GM18507 (cell line): ENCODE measurements at regions not wholly inside any gene's neighbourhood (a gene's known extent, or its start where the extent isn't known, plus 50 kb on each side); places are given as distances from the start of the nearest gene placed in this dataset.
A peak's percentile ranks its signal among the peaks of the same experiment; 100 is the strongest.
"Not testable (repeated sequence)": the region's sequence is repeated elsewhere in the genome, so short reads cannot be mapped to it uniquely, and the experiment has no call there.

Source experiments
- DNase-seq: peaks from one replicate; pipeline ENCODE4 v3.0.0; 2011; ENCODE audit warnings: low read depth; ENCODE audit not compliant: insufficient read length; ENCODE audit errors: extremely low spot score
- FAIRE-seq: peaks from 2 replicates; lab custom pipeline; 2011; peaks lifted over from hg19 to GRCh38; lab: Jason Lieb, UNC

GRCh38 chrX:55813150-55813549, 95.6 kb downstream of the RRAGB start:
- no peak for DNase-seq
- FAIRE-seq, result no peak

GRCh38 chrX:55815546-55815945, 98.0 kb downstream of the RRAGB start:
- no peak for DNase-seq
- no peak for FAIRE-seq

DNA sequence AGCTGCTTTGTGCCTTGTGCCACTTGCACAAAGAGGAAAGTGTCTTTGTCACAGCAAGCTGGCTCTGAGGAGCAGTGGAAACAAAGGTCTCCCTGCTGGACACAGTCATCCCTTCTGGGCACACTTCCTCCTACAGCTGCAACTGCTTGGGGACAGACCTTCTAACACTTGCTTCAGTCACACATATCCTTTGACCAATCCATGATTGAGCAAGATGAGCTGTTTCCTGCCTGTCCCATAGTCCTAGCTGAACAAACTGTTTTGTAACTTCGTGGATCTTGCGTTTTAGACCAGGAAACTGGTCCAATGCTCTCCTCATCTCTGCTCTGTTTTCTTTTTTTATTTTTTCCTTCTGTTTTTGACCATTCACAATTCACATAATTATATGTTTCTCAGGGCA, 98.5 kb downstream of the RRAGB start:
- FAIRE-seq, result no peak
- DNase-seq, result no peak

GRCh38 chrX:55818673-55819375, 101.3 kb downstream of the RRAGB start:
- FAIRE-seq, result no peak
- no peak for DNase-seq

- DNase-seq (no peak), FAIRE-seq (peak; percentile 71)
Measured at GRCh38 chrX:55839485-55839884, 121.9 kb downstream of the RRAGB start.

DNA sequence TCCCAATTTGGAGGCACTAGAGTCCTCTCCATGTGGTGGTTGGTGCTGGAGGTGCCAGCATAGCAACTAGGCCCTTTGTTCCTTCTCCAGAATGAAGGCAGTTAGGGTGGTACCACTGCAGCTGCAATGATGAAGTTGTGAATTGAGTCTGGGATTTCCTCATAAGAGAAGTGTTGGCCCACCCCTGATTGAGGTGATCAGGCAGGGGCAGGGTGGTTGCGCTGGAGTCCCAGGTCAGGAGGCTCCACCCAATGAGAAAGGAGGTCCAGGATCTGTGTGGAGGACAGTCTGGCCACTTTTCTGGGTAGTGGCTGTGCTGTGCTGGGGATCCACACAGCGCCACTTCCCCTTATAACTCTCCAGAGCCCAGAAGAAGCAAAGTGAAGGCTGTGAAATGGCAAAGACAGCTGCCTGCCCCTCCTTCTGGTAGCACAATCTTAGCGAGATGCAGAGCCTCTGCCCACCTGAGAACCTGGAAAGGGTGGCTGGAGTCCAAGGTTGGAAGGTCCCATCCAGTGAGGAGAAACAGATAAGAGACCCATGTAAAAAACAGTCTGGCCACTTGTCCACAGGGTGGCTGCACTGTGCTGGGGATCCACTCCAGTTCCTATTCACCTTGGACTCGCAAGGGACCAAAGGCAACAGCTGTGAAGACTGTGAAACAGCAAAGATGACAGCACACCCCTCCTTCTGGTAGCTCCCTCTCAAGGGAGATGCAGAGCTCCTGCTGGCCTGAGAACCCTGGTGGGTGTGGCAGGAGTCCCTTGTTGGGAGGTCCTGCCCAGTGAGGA, 124.6 kb downstream of the RRAGB start:
- DNase-seq, result no peak
- no peak for FAIRE-seq

DNA sequence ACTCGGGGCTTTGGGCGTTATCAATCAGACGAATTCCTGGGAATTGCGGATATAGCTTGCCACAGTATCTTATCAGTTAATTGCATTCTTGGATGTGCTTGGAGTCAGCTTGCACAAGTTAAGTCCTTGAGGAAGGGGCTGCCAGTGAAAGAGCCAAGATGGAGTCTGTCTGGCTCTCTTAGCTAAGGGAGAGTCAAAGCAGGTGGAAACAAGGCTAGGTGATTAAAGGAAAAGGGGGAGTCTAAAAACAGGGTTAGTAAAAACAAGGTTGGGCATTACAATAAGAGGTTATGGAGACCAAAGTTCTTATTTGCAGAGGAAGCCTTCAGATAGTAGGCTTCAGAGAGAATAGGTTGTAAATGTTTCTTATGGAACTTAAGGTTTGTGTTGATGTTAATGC, 149.2 kb downstream of the RRAGB start:
- not testable (repeated sequence) for DNase-seq, FAIRE-seq

- DNase-seq (no peak), FAIRE-seq (peak; percentile 95)
Measured at GRCh38 chrX:55867181-55867651, 149.7 kb downstream of the RRAGB start.

GRCh38 chrX:55867708-55868107, 150.2 kb downstream of the RRAGB start:
- no peak for DNase-seq
- no peak for FAIRE-seq

GRCh38 chrX:55874807-55875206, 157.3 kb downstream of the RRAGB start:
- DNase-seq (no peak), FAIRE-seq (no peak)

- DNase-seq, result not testable (repeated sequence)
- FAIRE-seq, result peak; percentile 88
Measured at GRCh38 chrX:55883541-55883940, 166.0 kb downstream of the RRAGB start.

DNA sequence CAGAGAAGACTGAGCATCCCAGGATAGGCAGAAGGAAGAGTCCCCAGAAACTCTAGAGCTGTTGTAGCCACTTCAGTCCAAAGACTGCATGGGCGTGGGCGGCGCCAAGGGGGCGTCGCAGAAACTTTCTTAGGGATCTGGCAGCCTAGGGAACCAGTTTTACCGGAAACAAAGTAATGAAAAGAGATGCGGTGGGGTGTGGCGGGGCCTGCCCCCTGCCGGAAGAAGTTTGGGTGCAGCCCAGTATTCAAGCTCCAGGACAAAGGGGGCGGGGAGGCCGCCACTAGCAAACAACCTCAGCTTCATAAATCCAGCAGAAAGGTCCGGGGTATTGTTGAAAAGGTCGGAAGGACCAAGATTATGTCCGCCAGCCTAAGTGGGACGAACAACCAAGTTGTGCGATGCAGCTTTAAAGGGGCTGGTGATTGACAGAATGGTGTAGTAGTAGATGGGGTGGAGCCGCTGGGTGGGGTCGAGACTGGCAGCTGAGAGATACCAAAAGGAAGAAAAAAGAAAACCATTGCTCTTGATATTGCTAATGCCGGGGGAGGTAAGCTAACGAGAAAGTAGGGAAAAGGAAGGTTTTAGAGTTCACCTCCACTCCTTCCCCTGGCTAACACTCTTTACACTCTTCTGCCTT, 190.5 kb downstream of the RRAGB start:
- FAIRE-seq (peak; percentile 55), DNase-seq (no peak)

DNA sequence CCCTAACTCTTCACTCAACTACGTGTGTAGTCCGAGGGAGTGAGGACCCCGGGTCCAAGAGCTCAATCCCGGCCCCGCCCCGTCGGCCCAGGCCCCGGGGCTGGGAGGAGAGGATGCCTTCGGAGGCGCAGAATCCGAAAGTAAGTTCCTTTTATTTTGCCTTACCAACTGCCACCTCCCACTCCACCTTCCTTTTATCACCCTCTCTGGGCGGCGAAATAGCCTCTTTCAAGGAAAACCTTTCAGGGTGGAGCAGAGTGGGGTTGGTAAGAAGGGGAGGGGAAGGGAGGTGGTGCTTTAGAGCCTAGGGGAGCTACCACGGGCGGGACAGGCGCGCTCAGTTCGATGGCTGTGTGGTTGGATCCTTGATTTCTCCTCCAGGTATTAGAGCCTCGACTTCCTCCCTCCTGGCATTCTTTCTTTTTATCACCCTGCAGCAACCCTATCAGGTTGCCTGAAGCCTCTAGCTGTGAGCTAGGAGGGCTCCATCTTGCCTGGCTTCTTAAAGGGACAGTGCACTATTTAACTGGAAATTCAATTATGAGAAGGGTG, 191.2 kb downstream of the RRAGB start:
- FAIRE-seq (peak; percentile 78), DNase-seq (no peak)

GRCh38 chrX:55919367-55920221, 202.0 kb downstream of the RRAGB start:
- peak; percentile 100 for FAIRE-seq
- DNase-seq, result no peak

- FAIRE-seq, result no peak
- DNase-seq, result no peak
Measured at GRCh38 chrX:55924574-55924973, 207.0 kb downstream of the RRAGB start.

GRCh38 chrX:55928529-55928928, 211.0 kb downstream of the RRAGB start:
- FAIRE-seq, DNase-seq: not testable (repeated sequence)
